22Rv1 (cell line): ENCODE measurements at regions not wholly inside any gene's neighbourhood (a gene's known extent, or its start where the extent isn't known, plus 50 kb on each side); places are given as distances from the start of the nearest gene placed in this dataset.

Experiments
- H3K27ac ChIP-seq: fragments of 450-650 bp; 2 replicates; pipeline ENCODE4 v1.5.1; 2017
- ZFX ChIP-seq: fragments of 450-650 bp; IDR thresholded peaks from 2 replicates; pipeline ENCODE4 v1.6.1; 2017; ENCODE audit warnings: antibody characterized with exemption, borderline replicate concordance
- TF ChIP-seq, protein P1 (sequence below): fragments of 450-650 bp; IDR thresholded peaks from 2 replicates; pipeline ENCODE4 v1.5.1; 2017; ENCODE audit warnings: mild to moderate bottlenecking

DNA sequence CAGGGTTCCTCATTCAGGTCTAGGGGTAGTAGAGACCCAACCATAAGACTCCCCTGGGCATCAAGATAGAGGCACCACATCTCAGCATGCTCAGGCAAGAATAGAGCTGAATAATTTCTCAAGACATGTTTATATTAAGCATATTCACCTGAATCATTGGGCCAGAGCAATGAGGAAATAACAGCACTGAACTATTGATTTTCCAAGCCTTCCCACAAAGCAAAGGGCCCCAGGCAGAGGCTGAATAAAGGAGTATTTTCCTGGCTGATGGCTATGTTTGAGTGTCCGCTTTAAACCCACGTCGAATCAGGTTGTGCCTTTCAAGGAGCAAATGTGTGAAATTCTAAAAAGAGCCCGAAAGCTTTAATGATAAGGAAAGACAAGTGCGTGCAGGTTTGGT lies 129.2 kb downstream of the HSD17B3 start:
- TF ChIP-seq ZFX, result no peak
- TF ChIP-seq, protein P1, sequence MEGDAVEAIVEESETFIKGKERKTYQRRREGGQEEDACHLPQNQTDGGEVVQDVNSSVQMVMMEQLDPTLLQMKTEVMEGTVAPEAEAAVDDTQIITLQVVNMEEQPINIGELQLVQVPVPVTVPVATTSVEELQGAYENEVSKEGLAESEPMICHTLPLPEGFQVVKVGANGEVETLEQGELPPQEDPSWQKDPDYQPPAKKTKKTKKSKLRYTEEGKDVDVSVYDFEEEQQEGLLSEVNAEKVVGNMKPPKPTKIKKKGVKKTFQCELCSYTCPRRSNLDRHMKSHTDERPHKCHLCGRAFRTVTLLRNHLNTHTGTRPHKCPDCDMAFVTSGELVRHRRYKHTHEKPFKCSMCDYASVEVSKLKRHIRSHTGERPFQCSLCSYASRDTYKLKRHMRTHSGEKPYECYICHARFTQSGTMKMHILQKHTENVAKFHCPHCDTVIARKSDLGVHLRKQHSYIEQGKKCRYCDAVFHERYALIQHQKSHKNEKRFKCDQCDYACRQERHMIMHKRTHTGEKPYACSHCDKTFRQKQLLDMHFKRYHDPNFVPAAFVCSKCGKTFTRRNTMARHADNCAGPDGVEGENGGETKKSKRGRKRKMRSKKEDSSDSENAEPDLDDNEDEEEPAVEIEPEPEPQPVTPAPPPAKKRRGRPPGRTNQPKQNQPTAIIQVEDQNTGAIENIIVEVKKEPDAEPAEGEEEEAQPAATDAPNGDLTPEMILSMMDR, result no peak

DNA sequence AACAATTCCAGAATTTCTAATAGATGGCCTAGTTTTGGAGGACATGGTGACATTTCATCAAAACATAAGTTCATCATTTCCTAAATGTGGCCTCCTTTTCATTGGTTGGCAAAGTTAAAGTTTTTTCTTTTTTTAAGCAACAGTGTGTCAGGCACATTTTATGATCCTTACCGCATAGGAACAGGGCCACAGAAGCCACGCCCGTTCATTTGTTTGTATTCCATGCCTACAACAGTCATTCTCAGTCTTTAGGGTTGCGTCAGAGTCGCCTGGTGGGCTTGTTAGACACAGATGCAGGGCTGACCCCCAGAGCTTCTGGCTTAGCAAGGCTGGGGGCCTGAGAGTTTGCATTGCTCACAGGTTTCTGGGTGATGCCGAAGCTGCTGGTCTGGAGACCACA lies 130.2 kb downstream of the HSD17B3 start:
- H3K27ac ChIP-seq, result no peak overlapping the region
- TF ChIP-seq, protein P1, result no peak
- TF ChIP-seq ZFX, result no peak

More for the DNA sequence above, 129.2 kb downstream of the HSD17B3 start:
- no peak overlapping the region for H3K27ac ChIP-seq

DNA sequence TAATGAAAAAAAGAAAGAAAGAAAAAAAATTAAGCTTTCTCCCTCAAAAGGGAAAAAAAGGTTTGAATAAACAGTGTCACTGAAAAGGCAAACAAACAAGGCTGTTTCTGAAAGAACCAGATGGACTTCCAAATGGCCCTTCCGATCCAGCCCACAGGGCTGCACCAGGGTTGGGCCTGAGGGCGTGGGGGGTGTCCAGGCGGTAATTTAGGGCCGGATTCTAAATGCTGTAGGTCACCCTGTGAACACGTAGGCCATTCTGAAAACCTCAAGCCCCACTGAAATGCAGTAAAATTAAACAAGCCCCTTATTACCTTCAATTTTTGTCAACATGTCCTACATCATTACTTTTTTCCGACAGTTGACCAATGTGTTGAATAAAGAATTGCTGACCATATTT lies 132.1 kb downstream of the HSD17B3 start:
- H3K27ac ChIP-seq, result no peak overlapping the region
- no peak for TF ChIP-seq ZFX
- TF ChIP-seq, protein P1, result no peak

DNA sequence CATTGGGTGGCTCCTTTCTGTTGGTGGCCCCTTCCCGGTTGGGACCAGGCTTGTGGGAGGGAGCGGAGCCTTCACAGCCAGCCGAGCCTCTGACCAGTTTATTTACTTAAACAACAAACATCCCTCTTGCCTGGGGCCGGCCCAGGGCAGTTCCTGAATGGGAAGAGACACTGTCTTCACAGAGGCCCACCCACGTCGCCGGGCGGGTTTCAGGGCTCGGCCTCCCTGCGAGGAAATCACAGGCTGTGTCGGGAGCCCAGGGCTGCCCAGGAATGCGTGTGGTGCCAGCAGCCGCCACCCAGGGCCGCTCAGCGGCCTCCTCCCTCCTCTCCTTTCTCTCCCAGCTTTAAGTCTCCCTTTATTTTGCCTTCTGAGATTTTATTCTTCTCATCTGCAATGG lies 132.5 kb downstream of the HSD17B3 start:
- H3K27ac ChIP-seq, result no peak overlapping the region
- no peak for TF ChIP-seq ZFX
- TF ChIP-seq, protein P1, result no peak

DNA sequence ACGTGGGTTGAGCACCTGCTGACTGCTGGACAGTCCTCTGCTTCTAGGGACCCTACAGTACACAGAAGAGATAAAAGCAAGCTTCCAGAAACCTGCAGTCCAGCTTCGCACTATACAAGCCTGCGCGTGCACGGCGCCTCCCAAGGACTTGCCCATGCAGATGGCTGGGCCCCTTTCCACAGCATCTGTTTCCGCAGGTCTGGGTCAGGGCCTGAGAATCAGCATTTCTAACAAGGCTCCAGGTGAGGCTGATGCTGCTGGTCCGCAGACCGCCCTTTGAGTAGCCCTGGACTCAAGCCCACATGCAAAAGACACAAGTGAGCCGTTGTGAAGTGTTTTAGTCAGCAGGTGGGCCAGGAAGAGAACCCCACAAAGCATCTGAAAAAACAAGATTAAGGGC lies 133.1 kb downstream of the HSD17B3 start:
- no peak overlapping the region for H3K27ac ChIP-seq
- no peak for TF ChIP-seq ZFX
- TF ChIP-seq, protein P1, result no peak

DNA sequence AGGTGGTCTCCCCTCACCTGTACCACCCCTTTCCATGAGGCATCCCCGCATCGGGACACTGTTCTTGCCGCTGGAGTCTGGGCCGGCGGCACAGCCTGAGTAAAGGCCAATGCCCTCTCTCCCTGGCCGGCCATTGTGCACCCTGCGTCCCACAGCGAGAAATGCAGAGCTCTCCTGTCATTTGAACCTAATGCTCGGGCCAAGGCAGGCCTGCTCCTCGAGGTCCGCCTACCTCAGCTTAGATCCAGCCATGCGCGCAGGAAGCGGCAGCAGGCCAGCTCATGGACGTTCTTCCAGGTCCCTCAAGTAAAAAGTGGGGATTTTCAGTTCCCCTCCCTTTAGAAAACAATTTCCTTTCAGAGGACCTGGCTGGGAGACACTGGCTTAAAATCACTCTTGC lies 135.0 kb downstream of the HSD17B3 start:
- H3K27ac ChIP-seq, result no peak overlapping the region
- TF ChIP-seq, protein P1, result no peak
- TF ChIP-seq ZFX, result no peak

DNA sequence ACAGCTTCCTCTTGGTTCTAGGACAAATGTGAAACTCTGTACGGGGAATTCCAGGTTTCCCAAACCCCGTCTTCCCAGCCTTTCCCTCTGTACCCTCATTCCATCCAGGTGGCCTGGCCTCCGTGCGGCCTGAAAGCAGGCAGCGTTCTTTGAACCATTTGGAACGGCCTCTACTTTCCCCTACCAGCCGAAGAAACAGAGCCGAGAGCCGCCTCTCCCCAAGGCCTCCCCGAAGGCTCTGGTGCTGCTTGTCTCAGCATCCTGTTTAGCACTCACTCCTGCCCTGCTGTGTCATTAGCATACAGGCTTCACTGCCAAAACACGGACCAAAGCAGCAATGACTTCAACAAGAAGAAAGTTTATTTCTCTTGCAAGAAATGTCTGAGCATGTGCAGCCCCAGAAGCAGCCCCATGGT lies 137.7 kb downstream of the HSD17B3 start:
- H3K27ac ChIP-seq, result no peak overlapping the region
- no peak for TF ChIP-seq ZFX
- TF ChIP-seq, protein P1, result no peak
